ENCODE measurements at regions not wholly inside any gene's neighbourhood (a gene's known extent, or its start where the extent isn't known, plus 50 kb on each side); places are given as distances from the start of the nearest gene placed in this dataset.
"Not testable (repeated sequence)": the region's sequence is repeated elsewhere in the genome, so short reads cannot be mapped to it uniquely, and the experiment has no call there.

DNA sequence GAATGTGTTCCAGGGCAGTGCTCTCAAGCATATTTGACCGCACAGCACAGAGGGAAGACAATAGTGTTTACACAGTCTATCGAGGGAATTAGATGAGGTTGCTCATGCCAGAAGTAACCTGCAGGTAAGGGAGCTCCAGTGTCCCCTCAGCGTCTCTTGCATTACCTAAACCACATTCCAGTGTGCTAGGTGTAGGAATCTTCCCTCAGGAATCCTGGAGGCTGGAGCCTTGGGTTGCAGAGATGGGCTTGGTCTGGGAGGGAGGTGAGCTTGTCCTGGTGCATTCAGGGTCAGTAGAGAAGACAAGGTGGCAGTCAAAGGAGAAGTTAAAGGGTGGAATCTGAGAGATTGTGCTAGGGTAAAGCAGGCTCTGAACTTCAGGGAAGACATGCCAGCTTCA lies 56.3 kb downstream of the SOX14 start:
- DNase-seq (ENCODE audit: insufficient read length, low spot score) (no peak), FAIRE-seq (no peak)
- TF ChIP-seq POLR2A (IDR thresholded peaks at IDR 0.05; ENCODE audit: low read depth, low read length) = no peak

DNA sequence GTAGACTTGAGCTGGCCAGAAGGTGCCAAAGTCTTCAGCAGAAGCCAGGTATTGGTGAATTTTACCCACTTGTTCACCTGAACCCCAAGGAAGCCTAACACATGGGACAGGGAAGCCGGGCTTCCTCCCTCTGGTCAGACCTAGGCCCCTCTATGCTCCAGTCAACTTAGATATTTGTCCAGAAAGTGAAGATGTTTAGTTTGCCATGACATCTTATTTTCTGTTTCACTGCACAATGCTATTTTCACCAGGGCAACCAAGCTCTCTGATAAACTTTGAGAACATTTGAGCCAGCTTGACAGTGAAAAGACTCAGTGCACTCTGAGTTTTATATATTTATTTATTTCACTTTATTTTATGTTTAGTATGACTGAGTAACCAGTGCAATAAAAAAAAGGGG lies 71.0 kb downstream of the SOX14 start:
- no peak for DNase-seq (ENCODE audit: insufficient read length, low spot score)
- TF ChIP-seq POLR2A (IDR thresholded peaks at IDR 0.05; ENCODE audit: low read depth, low read length) = no peak
- FAIRE-seq = no peak

DNA sequence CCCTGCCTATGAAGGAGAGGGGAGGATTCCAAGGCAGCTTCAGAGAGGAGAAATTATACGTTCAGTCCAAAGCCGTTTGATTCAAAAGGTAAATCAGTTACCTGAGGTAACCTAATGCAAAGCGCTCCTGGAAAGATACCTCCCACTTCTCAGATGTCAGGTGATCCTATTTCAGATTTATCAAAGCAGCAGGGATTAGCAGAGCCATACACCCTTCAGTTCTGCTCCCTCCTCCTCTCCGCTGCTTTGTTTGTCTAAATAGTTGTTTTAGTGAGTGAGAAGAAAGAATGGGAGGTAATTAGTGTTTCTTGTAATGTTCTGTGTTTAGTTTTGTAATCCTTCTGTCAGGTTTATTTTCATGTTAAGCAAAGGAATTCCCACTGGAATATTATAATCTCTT lies 81.1 kb downstream of the SOX14 start:
- no peak for TF ChIP-seq POLR2A (IDR thresholded peaks at IDR 0.05; ENCODE audit: low read depth, low read length)
- FAIRE-seq (no peak), DNase-seq (ENCODE audit: insufficient read length, low spot score) (no peak)

DNA sequence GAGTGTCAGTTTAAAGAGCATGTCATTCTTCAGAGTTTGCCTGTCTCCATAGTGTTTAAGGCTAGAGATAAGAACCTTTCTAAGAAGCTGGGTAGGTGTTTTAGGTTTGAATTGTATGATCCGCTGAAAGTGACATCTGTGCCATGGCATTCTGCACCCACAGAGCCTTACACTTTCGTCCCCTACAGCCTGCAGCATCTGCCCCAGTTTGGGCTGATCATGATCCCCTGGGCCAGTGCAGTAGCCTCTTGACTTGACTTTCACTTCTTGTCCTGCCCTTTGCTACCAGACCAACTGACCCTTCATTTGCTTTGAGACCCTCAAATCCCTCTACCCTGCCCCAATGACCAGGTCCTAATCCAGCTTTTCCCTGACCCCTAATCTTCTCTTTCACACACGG lies 81.6 kb downstream of the SOX14 start:
- TF ChIP-seq POLR2A (IDR thresholded peaks at IDR 0.05; ENCODE audit: low read depth, low read length) = no peak
- FAIRE-seq = no peak
- no peak for DNase-seq (ENCODE audit: insufficient read length, low spot score)

- no peak for TF ChIP-seq POLR2A (IDR thresholded peaks at IDR 0.05; ENCODE audit: low read depth, low read length)
These were observed 88.3 kb downstream of the SOX14 start for GRCh38 chr3:137852391-137852830.

DNA sequence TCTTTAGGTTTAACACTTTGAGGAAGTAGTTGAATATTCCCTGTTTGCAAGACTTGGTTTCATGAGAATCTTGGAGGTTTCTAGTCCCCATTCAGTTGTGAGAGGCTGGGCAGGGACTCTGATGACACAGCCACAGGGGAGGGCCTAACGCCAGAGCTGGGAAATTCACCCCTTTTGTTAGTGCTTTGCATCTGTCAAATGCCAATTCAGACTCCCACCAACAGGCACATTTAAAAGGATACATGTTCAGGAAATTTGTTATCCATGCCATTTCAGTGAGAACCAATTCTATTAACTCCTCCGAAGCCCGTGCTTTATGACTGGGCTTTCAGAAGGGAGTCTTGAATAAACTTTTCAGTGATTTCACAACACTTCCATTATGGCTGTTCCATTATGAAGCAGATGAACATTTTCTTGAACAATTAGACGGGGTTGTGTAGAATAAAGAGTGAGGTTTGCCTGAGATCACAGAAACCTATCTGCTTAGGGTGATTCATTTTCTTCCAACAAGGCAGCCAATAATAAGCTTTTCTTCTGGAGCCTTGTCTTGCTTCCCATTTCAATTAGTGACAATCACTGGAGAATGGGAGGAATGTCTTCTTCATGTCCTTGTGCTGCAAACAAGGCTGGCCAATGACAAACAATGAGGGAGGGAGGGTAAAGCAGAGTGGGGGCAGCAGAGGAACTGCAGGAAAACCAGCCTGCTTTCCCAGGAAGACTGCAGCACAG lies 90.6 kb downstream of the SOX14 start:
- no peak for DNase-seq (ENCODE audit: insufficient read length, low spot score)
- TF ChIP-seq POLR2A (IDR thresholded peaks at IDR 0.05; ENCODE audit: low read depth, low read length) = no peak
- no peak for FAIRE-seq

More at GRCh38 chr3:137852391-137852830, 88.3 kb downstream of the SOX14 start:
- DNase-seq (ENCODE audit: insufficient read length, low spot score) (no peak), FAIRE-seq (no peak)

DNA sequence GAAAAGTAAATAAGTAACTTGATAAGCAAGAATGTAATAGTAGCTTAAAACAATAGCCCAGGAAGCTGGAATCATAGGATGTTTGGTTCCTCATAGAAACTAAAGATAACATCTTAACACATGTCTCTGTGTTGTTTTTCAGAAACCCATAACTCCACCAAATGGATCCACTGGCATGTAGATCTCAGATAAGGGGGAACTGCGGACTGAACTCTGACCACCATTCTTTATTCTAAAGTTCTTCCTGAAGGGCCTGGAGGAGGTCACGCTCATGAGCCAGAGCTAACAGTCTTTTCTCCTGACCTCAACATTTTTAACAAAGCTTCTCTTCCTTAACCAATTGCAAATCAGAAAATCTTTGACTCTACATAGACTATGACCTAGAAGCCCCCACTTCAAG lies 101.9 kb downstream of the SOX14 start:
- DNase-seq (ENCODE audit: insufficient read length, low spot score) (no peak), FAIRE-seq (no peak)
- no peak for TF ChIP-seq POLR2A (IDR thresholded peaks at IDR 0.05; ENCODE audit: low read depth, low read length)

- DNase-seq (ENCODE audit: insufficient read length, low spot score) (no peak), FAIRE-seq (no peak)
- no peak for TF ChIP-seq POLR2A (IDR thresholded peaks at IDR 0.05; ENCODE audit: low read depth, low read length)
These were observed 102.8 kb downstream of the SOX14 start for GRCh38 chr3:137866933-137867332.

GRCh38 chr3:137867611-137868010 lies 103.5 kb downstream of the SOX14 start:
- FAIRE-seq (no peak), DNase-seq (ENCODE audit: insufficient read length, low spot score) (no peak)
- no peak for TF ChIP-seq POLR2A (IDR thresholded peaks at IDR 0.05; ENCODE audit: low read depth, low read length)

GRCh38 chr3:137869022-137869421 lies 104.9 kb downstream of the SOX14 start:
- TF ChIP-seq POLR2A (IDR thresholded peaks at IDR 0.05; ENCODE audit: low read depth, low read length) = no peak
- no peak for FAIRE-seq
- no peak for DNase-seq (ENCODE audit: insufficient read length, low spot score)

GRCh38 chr3:137872589-137872988 lies 108.5 kb downstream of the SOX14 start:
- FAIRE-seq; DNase-seq (ENCODE audit: insufficient read length, low spot score): not testable (repeated sequence)

DNA sequence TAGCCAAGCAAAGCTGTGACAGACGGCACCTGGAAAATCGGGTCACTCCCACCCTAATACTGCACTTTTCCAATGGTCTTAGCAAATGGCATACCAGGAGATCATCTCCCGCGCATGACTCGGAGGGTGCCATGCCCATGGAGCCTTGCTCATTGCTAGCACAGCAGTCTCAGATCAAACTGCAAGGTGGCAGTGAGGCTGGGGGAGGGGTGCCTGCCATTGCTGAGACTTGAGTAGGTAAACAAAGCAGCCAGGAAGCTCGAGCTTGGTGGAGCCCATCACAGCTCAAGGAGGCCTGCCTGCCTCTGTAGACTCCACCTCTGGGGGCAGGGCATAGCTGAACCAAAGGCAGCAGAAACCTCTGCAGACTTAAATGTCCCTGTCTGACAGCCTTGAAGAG lies 113.1 kb upstream of the CLDN18 start:
- FAIRE-seq; DNase-seq (ENCODE audit: insufficient read length, low spot score): not testable (repeated sequence)

- FAIRE-seq (no peak), DNase-seq (ENCODE audit: insufficient read length, low spot score) (no peak)
- TF ChIP-seq POLR2A (IDR thresholded peaks at IDR 0.05; ENCODE audit: low read depth, low read length) = no peak
These were observed 102.8 kb upstream of the CLDN18 start for GRCh38 chr3:137906985-137907649.

GRCh38 chr3:137924628-137925027 lies 85.3 kb upstream of the CLDN18 start:
- no peak for TF ChIP-seq POLR2A (IDR thresholded peaks at IDR 0.05; ENCODE audit: low read depth, low read length)
- DNase-seq (ENCODE audit: insufficient read length, low spot score) (no peak), FAIRE-seq (no peak)

DNA sequence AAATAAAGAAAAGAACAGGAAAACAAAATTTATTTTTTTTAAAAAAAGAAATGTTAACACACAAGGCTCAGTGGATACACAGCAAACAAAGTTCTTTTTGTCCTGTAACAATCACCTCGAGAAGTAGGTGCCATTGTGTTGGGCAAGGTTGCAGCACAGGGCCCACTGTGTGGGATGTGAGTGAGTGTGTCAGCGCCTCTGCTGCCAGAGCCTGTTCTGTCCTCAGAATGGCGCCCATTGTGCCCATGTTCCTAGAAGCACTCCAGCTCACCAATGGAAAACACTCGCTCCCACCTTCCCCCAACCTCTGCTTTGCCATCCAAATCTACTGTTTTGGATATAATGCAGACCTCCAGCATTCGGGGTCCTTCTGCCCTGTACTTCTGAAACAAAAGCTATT lies 84.9 kb upstream of the CLDN18 start:
- FAIRE-seq (no peak), DNase-seq (ENCODE audit: insufficient read length, low spot score) (no peak)
- no peak for TF ChIP-seq POLR2A (IDR thresholded peaks at IDR 0.05; ENCODE audit: low read depth, low read length)

Data from H54 (cell line).